DND-41 (cell line): ENCODE measurements at regions not wholly inside any gene's neighbourhood (a gene's known extent, or its start where the extent isn't known, plus 50 kb on each side); places are given as distances from the start of the nearest gene placed in this dataset.

Source experiments
- ATAC-seq: fragments of 200-7000 bp; cut with Tn5 transposase; 3 replicates; pipeline ENCODE4 v1.9.1; 2021; ENCODE audit warnings: low read depth; ENCODE audit not compliant: insufficient read depth
- DNase-seq: peaks from one replicate; pipeline ENCODE4 v3.0.0-alpha.2; 2020
- H2AFZ ChIP-seq: 2 replicates; pipeline ENCODE4 v1.6.0; 2012; ENCODE audit warnings: low read depth, low read length
- H3K27ac ChIP-seq: 2 replicates; pipeline ENCODE4 v1.5.1; 2012; ENCODE audit warnings: low read length, inconsistent platforms
- H3K27me3 ChIP-seq: fragments of 200-600 bp; sonication (generic); 2 replicates; pipeline ENCODE4 v1.6.0; 2012; ENCODE audit warnings: low read length, mild to moderate bottlenecking, inconsistent platforms; ENCODE audit not compliant: insufficient read depth, poor library complexity
- H3K36me3 ChIP-seq: 2 replicates; pipeline ENCODE4 v1.5.1; 2012; ENCODE audit warnings: low read length, inconsistent platforms; ENCODE audit not compliant: insufficient read depth
- H3K4me1 ChIP-seq: 2 replicates; pipeline ENCODE4 v1.5.1; 2012; ENCODE audit warnings: mild to moderate bottlenecking, low read length; ENCODE audit not compliant: insufficient read depth
- H3K4me2 ChIP-seq: 2 replicates; pipeline ENCODE4 v1.6.0; 2012; ENCODE audit warnings: mild to moderate bottlenecking, moderate library complexity, low read length, inconsistent platforms; ENCODE audit not compliant: insufficient read depth
- H3K4me3 ChIP-seq, 2 experiments: fragments of 200-600 bp in 1 of 2; shearing (Covaris generic) in 1 of 2; 2 replicates each; pipeline ENCODE4 v1.5.1; 2012 to 2016; ENCODE audit warnings: inconsistent platforms in 2 of 2, low read length in 2 of 2, mild to moderate bottlenecking in 2 of 2, low read depth in 1 of 2, moderate library complexity in 1 of 2
- H3K79me2 ChIP-seq: 2 replicates; pipeline ENCODE4 v1.6.0; 2012; ENCODE audit warnings: low read length, inconsistent platforms; ENCODE audit not compliant: insufficient read depth
- H3K9ac ChIP-seq: 2 replicates; pipeline ENCODE4 v1.6.0; 2012; ENCODE audit warnings: low read depth, mild to moderate bottlenecking, inconsistent platforms, low read length, moderate library complexity
- H3K9me3 ChIP-seq: 2 replicates; pipeline ENCODE4 v1.5.1; 2012; ENCODE audit warnings: low read length, moderate library complexity, mild to moderate bottlenecking, inconsistent platforms; ENCODE audit not compliant: insufficient read depth, severe bottlenecking
- H4K20me1 ChIP-seq: 2 replicates; pipeline ENCODE4 v1.6.0; 2012; ENCODE audit warnings: low read length; ENCODE audit not compliant: insufficient read depth
- EZH2 ChIP-seq: IDR thresholded peaks from 3 replicates; pipeline ENCODE4 v1.6.1; 2012; ENCODE audit warnings: borderline replicate concordance, low read depth, mild to moderate bottlenecking, moderate library complexity, low read length, inconsistent platforms; ENCODE audit not compliant: severe bottlenecking
- TF ChIP-seq, protein P1 (sequence below): IDR thresholded peaks from 2 replicates; pipeline ENCODE4 v1.5.1; 2012; ENCODE audit warnings: borderline replicate concordance, low read length, moderate library complexity, mild to moderate bottlenecking; ENCODE audit not compliant: poor library complexity, severe bottlenecking; ENCODE audit errors: extremely low read depth

DNA sequence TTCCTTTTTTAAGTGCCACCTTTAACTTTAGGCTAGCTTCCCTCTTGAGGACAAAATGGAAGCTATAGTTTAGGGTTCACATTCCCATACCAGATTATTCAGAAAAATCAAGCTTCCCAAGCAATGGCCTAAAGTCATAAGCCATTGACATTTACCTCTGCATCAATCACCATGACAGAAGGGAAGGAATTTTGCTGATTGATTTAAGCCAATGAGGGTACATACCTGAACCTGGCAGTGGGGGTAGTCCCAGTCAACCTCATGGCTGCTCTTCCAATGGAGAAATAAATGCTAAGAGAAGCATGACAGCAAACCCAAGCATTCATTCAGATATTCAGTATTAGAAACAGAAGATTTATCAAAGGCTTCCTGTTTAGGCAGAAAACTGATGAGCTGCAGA is 128.4 kb upstream of the CREB1 start:
- no peak for TF ChIP-seq EZH2
- TF ChIP-seq, protein P1, sequence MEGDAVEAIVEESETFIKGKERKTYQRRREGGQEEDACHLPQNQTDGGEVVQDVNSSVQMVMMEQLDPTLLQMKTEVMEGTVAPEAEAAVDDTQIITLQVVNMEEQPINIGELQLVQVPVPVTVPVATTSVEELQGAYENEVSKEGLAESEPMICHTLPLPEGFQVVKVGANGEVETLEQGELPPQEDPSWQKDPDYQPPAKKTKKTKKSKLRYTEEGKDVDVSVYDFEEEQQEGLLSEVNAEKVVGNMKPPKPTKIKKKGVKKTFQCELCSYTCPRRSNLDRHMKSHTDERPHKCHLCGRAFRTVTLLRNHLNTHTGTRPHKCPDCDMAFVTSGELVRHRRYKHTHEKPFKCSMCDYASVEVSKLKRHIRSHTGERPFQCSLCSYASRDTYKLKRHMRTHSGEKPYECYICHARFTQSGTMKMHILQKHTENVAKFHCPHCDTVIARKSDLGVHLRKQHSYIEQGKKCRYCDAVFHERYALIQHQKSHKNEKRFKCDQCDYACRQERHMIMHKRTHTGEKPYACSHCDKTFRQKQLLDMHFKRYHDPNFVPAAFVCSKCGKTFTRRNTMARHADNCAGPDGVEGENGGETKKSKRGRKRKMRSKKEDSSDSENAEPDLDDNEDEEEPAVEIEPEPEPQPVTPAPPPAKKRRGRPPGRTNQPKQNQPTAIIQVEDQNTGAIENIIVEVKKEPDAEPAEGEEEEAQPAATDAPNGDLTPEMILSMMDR: no peak
- H4K20me1 ChIP-seq: no peaks in the 10 kb centered on the region
- H3K27ac ChIP-seq: no peak overlapping the region
- no peak overlapping the region for H3K4me2 ChIP-seq
- peaks cover 3% of the 10 kb centered on the region for H3K27me3 ChIP-seq
- no peak overlapping the region for H3K4me3 ChIP-seq
- no peaks in the 10 kb centered on the region for H3K36me3 ChIP-seq
- no peak for ATAC-seq
- H3K9ac ChIP-seq: no peak overlapping the region
- no peaks in the 10 kb centered on the region for H3K79me2 ChIP-seq
- no peaks in the 10 kb centered on the region for H3K9me3 ChIP-seq
- no peak for DNase-seq
- H3K4me1 ChIP-seq: no peaks in the 10 kb centered on the region
- H2AFZ ChIP-seq: no peak overlapping the region

DNA sequence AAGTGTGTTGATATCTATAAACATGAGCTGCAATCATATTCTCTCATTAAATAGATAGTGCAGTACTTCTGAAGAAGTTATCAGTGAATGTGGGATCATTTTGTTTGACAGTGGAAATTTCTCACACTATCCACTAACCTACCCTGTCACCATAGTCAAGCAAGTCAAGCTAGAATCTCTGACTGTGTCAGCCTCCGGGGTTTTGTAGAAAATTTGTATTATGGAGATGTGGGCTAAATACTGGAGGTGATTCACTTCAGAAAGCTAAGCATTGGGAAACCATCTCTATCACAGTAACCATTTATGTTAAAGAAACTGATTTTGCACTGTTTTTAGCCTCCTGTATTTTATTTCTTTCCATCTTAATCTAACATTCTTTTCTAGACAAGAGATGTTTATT is 126.6 kb upstream of the CREB1 start:
- Histone ChIP-seq H3K4me1 (no peaks in the 10 kb centered on the region), H3K27ac (no peak overlapping the region), H3K9ac (no peak overlapping the region), H3K36me3 (no peaks in the 10 kb centered on the region), H4K20me1 (no peaks in the 10 kb centered on the region), H3K4me3 (no peak overlapping the region), H3K4me2 (no peak overlapping the region), H2AFZ (no peak overlapping the region), H3K9me3 (no peaks in the 10 kb centered on the region), H3K27me3 (peaks cover 3% of the 10 kb centered on the region), H3K79me2 (no peaks in the 10 kb centered on the region)
- TF ChIP-seq EZH2: no peak
- TF ChIP-seq, protein P1: no peak
- ATAC-seq (no peak), DNase-seq (no peak)

DNA sequence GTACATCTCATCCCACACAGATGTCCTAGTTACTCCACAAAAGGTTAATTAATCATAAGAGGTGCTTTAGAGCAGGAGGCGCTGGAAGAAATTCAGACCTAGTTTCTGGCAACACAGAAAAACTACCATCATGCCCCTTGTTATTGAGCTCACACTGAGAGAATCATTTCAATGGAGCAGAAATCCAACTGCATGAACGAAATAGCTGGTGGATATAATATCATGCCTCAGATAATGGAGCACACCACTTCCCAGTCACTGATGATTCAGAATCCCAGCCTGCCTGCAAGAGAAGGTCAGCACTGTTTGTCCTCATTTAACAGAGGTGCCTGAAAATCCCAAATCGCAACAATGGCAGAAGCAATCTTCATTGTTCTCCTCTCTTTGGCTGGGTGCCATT is 125.8 kb upstream of the CREB1 start:
- H3K9me3 ChIP-seq: no peaks in the 10 kb centered on the region
- no peak overlapping the region for H3K9ac ChIP-seq
- no peaks in the 10 kb centered on the region for H3K36me3 ChIP-seq
- no peak overlapping the region for H3K4me3 ChIP-seq
- DNase-seq: no peak
- no peaks in the 10 kb centered on the region for H4K20me1 ChIP-seq
- TF ChIP-seq, protein P1: no peak
- TF ChIP-seq EZH2: no peak
- no peak for ATAC-seq
- H3K4me2 ChIP-seq: no peak overlapping the region
- no peaks in the 10 kb centered on the region for H3K79me2 ChIP-seq
- H3K27me3 ChIP-seq: peaks cover 3% of the 10 kb centered on the region
- no peak overlapping the region for H3K27ac ChIP-seq
- no peak overlapping the region for H2AFZ ChIP-seq
- no peaks in the 10 kb centered on the region for H3K4me1 ChIP-seq

DNA sequence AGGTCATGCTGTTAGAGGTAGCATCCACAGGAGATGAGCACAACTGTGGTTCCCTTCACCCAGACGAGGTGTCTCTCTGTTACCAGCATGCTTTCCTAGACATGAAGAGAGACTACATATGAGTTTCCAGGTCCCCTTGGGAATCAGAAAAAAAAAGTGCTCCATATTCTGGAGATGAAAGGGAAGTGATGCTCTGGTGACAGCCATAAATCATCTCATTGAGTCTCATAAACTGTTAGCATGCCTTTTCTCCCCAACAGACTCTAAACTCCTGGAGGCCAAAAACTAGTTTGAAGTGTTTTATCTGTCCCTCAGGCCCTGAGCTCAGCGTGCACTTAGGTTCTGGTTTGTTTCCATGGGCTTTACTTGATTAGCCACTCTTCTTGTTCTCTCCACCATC is 124.6 kb upstream of the CREB1 start:
- no peak overlapping the region for H2AFZ ChIP-seq
- no peaks in the 10 kb centered on the region for H3K4me1 ChIP-seq
- ATAC-seq (no peak), DNase-seq (no peak)
- H3K27me3 ChIP-seq: peaks cover 3% of the 10 kb centered on the region
- H3K27ac ChIP-seq: no peak overlapping the region
- TF ChIP-seq EZH2: no peak
- TF ChIP-seq, protein P1: no peak
- no peak overlapping the region for H3K9ac ChIP-seq
- H3K36me3 ChIP-seq: no peaks in the 10 kb centered on the region
- H4K20me1 ChIP-seq: no peaks in the 10 kb centered on the region
- no peaks in the 10 kb centered on the region for H3K79me2 ChIP-seq
- H3K4me2 ChIP-seq: no peak overlapping the region
- H3K4me3 ChIP-seq: no peak overlapping the region
- H3K9me3 ChIP-seq: no peaks in the 10 kb centered on the region
